Activated effector memory CD4-positive, alpha-beta T cell treated with anti-CD3 and anti-CD28 coated beads, Interleukin-2, amount 50 U/mL, for 16 hours (primary cell): ENCODE measurements at regions not wholly inside any gene's neighbourhood (a gene's known extent, or its start where the extent isn't known, plus 50 kb on each side); places are given as distances from the start of the nearest gene placed in this dataset.
"Not testable (repeated sequence)": the region's sequence is repeated elsewhere in the genome, so short reads cannot be mapped to it uniquely, and the experiment has no call there.

Source experiments
- DNase-seq: peaks from one replicate; pipeline ENCODE4 v3.0.0-alpha.2; 2020

DNA sequence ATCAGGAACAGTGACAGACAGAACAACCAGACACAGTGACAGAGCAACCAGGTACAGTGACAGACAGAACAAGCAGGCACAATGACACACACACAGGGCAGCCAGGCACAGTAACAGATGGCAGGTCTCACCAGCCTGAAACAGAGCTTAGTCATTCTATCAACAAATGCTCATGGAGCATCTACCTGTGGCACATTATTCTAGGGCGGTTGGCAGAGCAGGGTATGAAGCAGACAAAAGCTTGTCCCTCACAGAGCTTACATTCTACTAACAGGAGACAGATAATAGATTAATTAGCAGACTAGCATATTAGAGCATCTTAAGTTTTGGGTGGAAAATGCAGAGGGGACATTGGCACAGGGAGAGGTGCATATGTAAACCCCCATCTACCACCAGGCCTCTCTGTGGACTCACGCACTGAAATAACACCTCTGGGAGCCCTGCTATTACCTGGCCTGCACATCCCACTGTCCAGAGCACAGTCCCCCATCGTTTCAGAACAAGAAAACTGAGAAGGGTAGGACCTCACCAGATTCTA is 64.1 kb upstream of the RAB6C start:
- DNase-seq, result peak; percentile 14

DNA sequence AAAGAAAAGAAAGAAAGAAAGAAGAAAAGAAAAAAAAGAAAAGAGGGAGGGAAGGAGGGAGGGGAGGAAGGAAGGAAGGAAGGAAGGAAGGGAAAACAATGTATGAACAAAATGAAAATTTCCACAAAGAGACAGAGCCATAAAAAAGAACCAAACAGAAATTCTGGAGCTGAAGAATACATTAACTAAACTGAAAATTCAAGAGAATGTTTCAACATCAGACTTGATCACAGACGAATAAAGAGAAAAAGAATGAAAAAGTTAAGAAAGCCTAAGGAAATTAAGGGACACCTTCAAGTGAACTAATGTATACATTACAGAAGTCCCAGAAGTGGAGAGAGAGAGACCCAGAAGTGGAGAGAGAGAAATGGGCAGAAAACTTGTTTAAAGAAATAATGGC is 60.9 kb upstream of the RAB6C start:
- DNase-seq, result no peak

DNA sequence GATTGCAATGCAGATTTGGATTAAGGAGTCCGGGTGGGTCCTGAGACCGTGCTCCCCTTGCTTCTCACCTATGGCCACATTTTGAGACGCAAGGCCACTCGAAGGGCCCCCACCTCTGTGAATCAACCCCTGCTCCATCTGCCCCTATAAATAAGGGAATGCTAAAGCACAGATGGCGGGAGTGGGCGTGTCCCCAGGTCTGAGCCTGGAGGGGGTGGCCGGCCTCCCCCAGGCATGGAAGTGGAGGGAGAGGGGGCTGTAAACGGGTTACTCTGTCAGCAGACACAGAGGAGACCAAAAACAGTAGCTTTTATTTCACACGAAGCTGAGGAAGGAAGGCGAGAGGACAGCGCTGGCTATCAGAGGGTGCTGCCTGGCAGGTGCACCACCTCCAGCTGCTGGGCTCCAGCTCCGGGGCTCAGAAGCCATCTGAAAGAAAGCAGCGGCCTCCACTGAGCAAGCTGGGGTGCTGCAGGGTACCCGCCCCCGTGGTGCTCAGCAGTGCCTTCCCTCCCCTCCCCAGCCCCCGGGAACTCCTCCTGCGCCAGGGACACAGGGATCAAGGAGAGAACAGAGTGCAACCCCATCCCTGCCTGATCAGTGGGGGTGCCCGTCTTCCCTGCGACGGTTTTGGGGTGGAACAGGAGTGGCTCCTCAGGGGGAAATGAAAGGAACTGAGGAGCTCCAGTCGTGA is 56.7 kb upstream of the RAB6C start:
- no peak for DNase-seq

DNA sequence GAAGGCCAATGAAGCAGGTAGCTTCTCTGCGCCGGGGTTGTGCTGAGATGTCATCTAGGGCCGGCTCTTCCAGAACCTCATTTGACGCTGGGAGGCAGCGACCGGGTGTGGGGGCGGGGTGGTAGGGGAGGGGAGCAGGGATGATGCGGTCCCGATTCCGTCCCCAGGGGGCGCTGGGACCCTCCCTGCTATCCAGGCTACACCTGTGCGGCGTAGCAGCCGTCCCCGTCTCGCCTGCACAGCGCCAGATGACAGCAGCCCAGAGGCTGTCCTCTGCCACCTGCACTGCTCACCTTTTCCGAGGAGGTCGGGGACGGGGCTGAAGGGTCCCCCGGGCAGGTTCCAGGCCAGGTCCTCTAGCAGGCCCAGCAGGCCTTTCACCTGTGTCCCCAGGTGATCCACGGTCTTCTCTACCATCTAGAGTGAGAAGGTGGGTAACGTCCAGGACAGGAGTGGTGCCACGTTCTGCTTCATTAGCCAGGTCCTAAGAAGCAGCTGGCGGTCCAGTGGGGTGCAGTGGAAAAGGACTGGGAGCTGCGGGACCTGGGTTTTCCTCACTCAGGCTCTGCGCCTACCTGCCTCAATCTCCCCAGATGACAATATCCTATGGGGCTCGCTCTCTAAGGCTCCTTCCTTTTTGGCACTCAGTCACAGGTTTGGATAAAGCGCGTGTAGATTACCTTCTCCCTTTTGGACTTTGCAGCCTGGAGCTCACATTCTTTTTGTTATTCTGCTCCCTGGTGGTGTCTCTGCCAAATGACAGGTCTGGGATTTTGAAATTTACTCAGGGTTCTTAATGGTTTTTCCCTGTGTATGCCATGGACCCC is 56.0 kb upstream of the RAB6C start:
- DNase-seq, result no peak

DNA sequence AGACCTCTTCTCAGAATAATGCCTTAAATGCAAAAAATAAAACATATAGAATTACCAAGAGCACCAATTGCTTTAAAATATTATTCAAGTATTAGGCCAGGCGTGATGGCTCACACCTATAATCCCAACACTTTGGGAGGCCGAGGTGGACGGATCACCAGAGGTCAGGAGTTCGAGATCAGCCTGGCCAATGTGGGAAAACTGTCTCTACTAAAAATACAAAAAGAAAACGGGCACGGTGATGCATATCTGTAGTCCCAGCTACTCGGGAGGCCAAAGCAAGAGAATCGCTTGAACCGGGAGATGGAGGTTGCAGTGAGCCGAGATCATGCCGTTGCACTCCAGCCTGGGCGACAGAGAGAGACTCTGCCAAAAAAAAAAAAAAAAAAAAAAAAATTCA is 55.4 kb upstream of the RAB6C start:
- DNase-seq, result not testable (repeated sequence)

DNA sequence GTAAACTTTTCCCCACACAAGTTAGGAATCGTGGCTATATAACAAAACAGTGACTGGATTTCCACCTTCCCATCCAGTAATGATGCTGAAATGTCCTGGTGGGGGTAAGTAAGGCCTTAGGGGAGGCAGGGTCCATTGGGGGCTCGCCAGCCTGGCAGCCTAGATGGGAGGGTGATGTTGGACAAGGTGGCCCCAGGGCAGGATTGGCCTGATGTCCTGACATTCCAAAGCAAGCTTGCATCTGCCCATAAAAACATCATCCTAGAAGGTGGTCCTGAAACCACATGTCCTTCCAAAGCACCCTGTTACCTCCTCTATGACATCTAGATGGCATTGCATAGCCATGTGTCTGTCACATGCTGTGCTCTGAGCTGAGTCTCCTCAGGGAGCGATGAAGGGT is 54.1 kb upstream of the RAB6C start:
- DNase-seq, result no peak

DNA sequence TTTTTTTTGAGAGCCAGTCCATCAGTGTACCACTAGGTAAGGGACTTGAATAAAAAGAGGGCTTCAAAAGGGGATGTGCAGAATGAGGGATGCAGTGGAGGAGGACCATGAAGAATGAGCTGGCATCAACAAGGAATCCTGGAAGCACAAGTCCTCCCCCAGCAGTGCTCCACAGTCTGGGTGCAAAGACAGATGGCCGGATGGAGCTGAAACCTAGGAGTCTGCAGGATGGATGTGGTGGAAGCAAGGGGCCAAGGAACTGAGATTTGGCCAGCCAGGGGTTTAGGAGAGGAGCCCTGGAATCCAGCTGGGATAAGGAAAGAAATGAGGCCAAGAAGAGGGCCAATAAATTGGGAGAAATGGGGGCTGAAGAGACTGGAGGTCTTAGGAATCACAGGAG is 51.8 kb upstream of the RAB6C start:
- DNase-seq, result no peak

DNA sequence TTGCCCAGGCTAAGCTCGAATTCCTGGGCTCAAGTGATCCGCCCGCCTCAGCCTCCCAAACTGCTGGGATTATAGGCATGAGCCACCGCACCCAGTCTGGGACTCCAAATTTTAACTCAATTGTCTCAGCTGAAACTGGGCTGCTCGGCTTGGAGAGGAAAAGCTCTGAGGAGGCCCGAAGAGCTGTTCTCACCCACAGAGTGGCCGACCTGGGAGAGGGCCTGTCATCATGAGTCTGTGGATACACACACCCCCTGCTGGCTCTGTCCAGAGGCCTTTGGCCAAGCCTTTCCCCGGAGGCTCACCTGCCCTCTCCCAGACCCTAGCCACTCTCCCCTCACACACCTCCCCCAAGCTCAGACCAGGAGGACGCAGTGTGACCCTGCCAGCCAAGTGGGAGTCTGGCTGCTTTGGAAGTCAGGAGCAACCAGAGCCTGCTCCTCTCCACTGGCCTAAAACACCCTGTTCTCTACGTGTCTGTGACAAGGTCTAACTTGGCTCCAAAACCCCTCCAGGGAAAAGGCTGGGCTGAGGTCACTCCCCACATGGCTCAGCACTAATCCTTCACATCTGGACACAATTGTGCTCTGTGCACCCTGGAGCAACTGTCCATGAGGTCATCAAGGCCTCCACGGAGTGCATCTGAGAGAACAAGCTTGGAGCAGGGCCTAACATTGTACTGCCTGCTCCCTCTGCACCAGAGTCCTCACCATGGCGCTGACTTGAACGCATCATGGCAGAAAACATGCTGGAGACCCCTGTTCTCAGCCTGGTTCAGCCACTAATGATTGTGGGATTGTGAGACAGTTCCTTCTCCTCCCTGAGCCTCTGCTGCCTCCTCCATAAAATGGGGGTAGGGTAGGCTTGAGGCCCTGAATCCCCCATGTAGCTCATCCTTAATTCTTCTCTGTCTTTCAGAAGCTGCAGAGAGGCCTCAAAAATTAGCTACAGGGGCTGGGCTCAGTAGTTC is 49.9 kb upstream of the RAB6C start:
- DNase-seq, result no peak
